ENCODE measurements at regions not wholly inside any gene's neighbourhood (a gene's known extent, or its start where the extent isn't known, plus 50 kb on each side); places are given as distances from the start of the nearest gene placed in this dataset.
A peak's percentile ranks its signal among the peaks of the same experiment; 100 is the strongest.

DNA sequence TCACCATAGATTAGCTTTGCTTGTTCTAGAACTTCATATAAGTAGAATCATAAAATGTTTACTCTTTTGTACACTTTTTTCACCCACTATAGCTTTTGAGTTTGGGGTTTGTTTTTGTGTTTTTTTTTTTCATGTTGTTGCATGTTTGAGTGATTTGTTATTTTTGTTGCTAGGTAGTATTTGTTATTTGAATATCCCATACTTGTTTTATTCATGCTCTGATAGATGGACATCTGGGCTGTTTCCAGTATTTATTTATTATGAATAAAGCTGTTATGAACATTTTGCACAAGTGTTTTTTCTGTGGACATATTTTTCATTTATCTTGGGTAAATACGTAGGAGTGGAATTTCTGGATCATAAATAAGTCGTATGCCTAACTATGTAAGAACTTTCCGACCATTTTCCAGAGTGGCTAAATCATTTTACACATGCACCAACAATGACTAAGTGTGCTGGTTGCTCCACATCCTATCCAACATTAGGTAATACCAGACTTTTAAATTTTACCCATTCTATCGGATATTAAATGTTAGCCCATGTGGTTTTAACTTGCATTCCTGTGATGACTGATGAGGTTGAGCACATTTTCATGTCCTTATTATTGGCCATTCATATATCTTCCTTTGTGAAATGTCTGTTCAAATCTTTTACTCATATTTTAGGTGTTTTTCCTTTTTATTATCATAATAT is 69.1 kb upstream of the NR4A3 start:
- DNase-seq (ENCODE audit: low spot score), result peak; percentile 68

DNA sequence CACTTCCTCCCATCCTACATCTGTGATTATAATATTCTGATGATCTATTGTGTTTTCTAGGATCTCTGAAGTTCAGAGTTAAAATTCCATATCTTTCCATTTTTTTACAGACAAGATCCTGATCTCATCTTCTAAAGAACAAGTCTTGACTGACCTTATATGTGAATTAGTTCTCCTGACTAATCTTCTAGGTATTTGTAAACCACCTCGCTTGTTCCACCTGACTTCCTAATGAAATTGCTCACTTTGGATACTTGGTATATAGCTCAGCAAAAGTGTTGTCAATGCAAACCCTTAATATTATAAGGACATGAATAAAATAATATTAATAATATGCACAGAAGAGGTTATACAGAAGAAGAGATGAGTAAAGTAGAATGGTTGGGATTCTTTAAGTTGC is 68.2 kb upstream of the NR4A3 start:
- no peak for DNase-seq (ENCODE audit: low spot score)

DNA sequence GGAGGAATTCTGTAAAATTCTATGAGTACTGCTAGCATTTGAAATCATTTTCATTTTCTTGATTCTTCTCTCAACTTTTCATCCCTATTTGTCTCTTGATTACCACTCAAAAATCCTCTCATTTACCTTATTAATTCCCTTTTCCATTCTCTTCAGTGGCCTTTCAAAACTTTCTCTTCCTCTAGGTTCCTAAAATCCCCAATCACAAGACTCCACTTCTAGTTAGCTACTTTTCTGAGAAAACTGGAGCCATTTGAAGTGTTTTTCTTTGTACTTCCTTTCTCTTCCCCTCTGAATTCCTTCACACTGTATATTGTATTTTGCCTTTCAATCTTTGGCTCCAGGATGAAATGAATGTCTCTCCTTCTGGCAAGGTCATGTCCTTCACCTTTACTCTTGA is 61.3 kb upstream of the NR4A3 start:
- no peak for DNase-seq (ENCODE audit: low spot score)

DNA sequence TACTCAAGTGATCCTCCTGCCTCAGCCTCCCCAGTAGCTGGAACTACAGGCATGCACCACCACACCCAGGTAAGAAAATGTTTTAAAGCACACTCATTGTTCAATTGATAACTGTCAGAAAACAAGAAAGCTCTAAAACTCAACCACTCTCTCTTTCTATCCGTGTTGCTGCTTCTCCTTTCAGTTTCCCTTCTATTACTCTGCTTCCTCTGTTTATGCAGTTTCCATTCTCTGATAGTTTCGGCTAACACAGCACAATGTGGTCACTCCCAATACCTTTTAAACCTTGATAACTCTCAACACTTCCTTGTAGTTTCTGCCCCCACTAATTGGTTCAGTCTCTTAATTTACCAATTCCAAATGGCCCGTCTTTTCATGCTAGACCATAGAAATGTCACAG is 59.2 kb upstream of the NR4A3 start:
- DNase-seq (ENCODE audit: low spot score), result no peak
